ENCODE measurements at regions not wholly inside any gene's neighbourhood (a gene's known extent, or its start where the extent isn't known, plus 50 kb on each side); places are given as distances from the start of the nearest gene placed in this dataset.
"Not testable (repeated sequence)": the region's sequence is repeated elsewhere in the genome, so short reads cannot be mapped to it uniquely, and the experiment has no call there.

GRCh38 chr11:13786688-13787087 is 118.2 kb downstream of the FAR1 start:
- no TSS peak for BruUV-seq (replicated peaks)
- ChIA-PET CTCF (ENCODE audit: low intra/inter-chr PET ratio, low total read pairs) (no interaction called here), POLR2A (no interaction called here)
- in situ Hi-C loops (cut with HindIII; ENCODE audit: extremely low pct_ligation_motif_present, low pct_unique_long_range_greater_than_20kb) (no loop called here), intact Hi-C loops (cut with micrococcal nuclease; ENCODE audit: unreplicated experiment) (no loop called here)
- Histone ChIP-seq H3K4me1 (ENCODE audit: insufficient read depth, low read length) (no peaks in the 10 kb centered on the region), H3K27me3 (ENCODE audit: control insufficient read depth in 1 of 2, insufficient read depth in 2 of 2, low read length in 2 of 2) (0 out of 5 replicates have a peak, but pooled peaks cover 0 to 3% of the 10 kb centered on the region in 2 experiments), H3K9me3 (ENCODE audit: low read length) (no peaks in the 10 kb centered on the region), H4K20me1 (ENCODE audit: insufficient read depth, low read length) (no peaks in the 10 kb centered on the region), H3K79me2 (ENCODE audit: insufficient read depth, low read length) (no peaks in the 10 kb centered on the region), H2AFZ (ENCODE audit: low read length) (no peak overlapping the region), H3K36me3 (replicated peaks in 1 of 2; ENCODE audit: control insufficient read depth in 1 of 2, insufficient read depth in 2 of 2, low read length in 2 of 2) (no peaks in the 10 kb centered on the region), H3K9ac (ENCODE audit: insufficient read depth, low read depth, low read length) (no peak overlapping the region), H3K27ac (ENCODE audit: extremely low read length, insufficient read depth, low read length) (no peak overlapping the region), H3K4me2 (ENCODE audit: low read depth, low read length) (no peak overlapping the region), H3K4me3 (replicated peaks in 1 of 3; ENCODE audit: insufficient read depth in 1 of 3, low read depth in 2 of 3, low read length in 3 of 3) (no peak overlapping the region)
- DNase-seq (ENCODE audit: low spot score) (no peak), ATAC-seq (no peak), FAIRE-seq (no peak)
- TF ChIP-seq SOX13 (IDR thresholded peaks at IDR 0.05): no peak
- no peak for TF ChIP-seq SOX13 (CRISPR knock-in tag; conservative IDR thresholded peaks at IDR 0.05 in 1 of 2, IDR thresholded peaks at IDR 0.05 in 1 of 2)
- no peak for TF ChIP-seq NPAS2 (CRISPR knock-in tag; IDR thresholded peaks at IDR 0.05; ENCODE audit: borderline replicate concordance)
- TF ChIP-seq HES4 (CRISPR knock-in tag; IDR thresholded peaks at IDR 0.05; ENCODE audit: borderline replicate concordance): no peak
- no peak for TF ChIP-seq TFDP2 (CRISPR knock-in tag; IDR thresholded peaks at IDR 0.05)
- no peak for TF ChIP-seq ZNF841 (CRISPR knock-in tag; IDR thresholded peaks at IDR 0.05; ENCODE audit: borderline replicate concordance)
- TF ChIP-seq PBX2 (CRISPR knock-in tag; IDR thresholded peaks at IDR 0.05): no peak
- TF ChIP-seq CERS6 (CRISPR knock-in tag; IDR thresholded peaks at IDR 0.05): no peak
- no peak for TF ChIP-seq POGZ (CRISPR knock-in tag; IDR thresholded peaks at IDR 0.05)
- no peak for TF ChIP-seq ZMYM2 (CRISPR knock-in tag; IDR thresholded peaks at IDR 0.05)
- no peak for TF ChIP-seq NFE2 (CRISPR knock-in tag; IDR thresholded peaks at IDR 0.05)
- no peak for TF ChIP-seq NFKB2 (CRISPR knock-in tag; IDR thresholded peaks at IDR 0.05; ENCODE audit: borderline replicate concordance)
- 0% methylated on average over 3 of the region's 3 CpGs for WGBS (ENCODE audit: low lambda C conversion rate)

GRCh38 chr11:13797616-13798015 is 129.1 kb downstream of the FAR1 start:
- H3K4me1 ChIP-seq (ENCODE audit: insufficient read depth, low read length); H3K9me3 ChIP-seq (ENCODE audit: low read length); H3K36me3 ChIP-seq (replicated peaks in 1 of 2; ENCODE audit: control insufficient read depth in 1 of 2, insufficient read depth in 2 of 2, low read length in 2 of 2); H3K79me2 ChIP-seq (ENCODE audit: insufficient read depth, low read length); in situ Hi-C loops (cut with HindIII; ENCODE audit: extremely low pct_ligation_motif_present, low pct_unique_long_range_greater_than_20kb); H3K27me3 ChIP-seq (ENCODE audit: control insufficient read depth in 1 of 2, insufficient read depth in 2 of 2, low read length in 2 of 2); H3K4me2 ChIP-seq (ENCODE audit: low read depth, low read length); H2AFZ ChIP-seq (ENCODE audit: low read length); H3K4me3 ChIP-seq (replicated peaks in 1 of 3; ENCODE audit: insufficient read depth in 1 of 3, low read depth in 2 of 3, low read length in 3 of 3); ATAC-seq; H3K9ac ChIP-seq (ENCODE audit: insufficient read depth, low read depth, low read length); BruUV-seq (replicated peaks); CTCF ChIA-PET (ENCODE audit: low intra/inter-chr PET ratio, low total read pairs); DNase-seq (ENCODE audit: low spot score); POLR2A ChIA-PET; H3K27ac ChIP-seq (ENCODE audit: extremely low read length, insufficient read depth, low read length); FAIRE-seq; H4K20me1 ChIP-seq (ENCODE audit: insufficient read depth, low read length); intact Hi-C loops (cut with micrococcal nuclease; ENCODE audit: unreplicated experiment): not testable (repeated sequence)
- WGBS (ENCODE audit: low lambda C conversion rate): 12% methylated on average over 3 of the region's 3 CpGs
